Stimulated activated CD8-positive, alpha-beta memory T cell treated with anti-CD3 and anti-CD28 coated beads, Interleukin-7, amount 100 ng/mL, for 48 hours (primary cell): ENCODE measurements at regions not wholly inside any gene's neighbourhood (a gene's known extent, or its start where the extent isn't known, plus 50 kb on each side); places are given as distances from the start of the nearest gene placed in this dataset.

Experiments used
- DNase-seq, 2 donors: peaks; one replicate each; pipeline ENCODE4 v3.0.0-alpha.2; 2020; ENCODE audit warnings: low read depth in 1 of 2; ENCODE audit errors: extremely low read depth in 1 of 2

- DNase-seq: no peak
Observed at GRCh38 chr7:12881712-12882111, 194.3 kb downstream of the ARL4A start.

DNA sequence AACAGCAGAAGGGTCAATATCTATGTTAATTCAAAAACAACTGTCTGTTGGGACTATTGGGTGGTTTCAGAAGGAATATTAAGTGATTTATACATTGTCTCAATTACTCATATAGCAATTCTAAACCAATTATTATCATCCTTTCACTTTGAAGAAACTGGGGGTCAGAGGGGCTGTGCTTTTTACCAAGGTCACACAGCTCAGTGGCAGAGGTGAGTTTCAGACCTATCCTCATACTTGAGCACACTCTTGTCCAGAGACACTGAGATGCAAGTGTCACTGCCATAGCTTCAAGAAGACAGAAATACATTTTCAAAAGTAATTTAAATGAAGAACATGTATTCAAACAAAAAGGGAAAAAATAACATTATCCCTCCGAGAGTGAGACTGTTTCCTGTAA lies 195.3 kb downstream of the ARL4A start:
- no peak for DNase-seq

DNA sequence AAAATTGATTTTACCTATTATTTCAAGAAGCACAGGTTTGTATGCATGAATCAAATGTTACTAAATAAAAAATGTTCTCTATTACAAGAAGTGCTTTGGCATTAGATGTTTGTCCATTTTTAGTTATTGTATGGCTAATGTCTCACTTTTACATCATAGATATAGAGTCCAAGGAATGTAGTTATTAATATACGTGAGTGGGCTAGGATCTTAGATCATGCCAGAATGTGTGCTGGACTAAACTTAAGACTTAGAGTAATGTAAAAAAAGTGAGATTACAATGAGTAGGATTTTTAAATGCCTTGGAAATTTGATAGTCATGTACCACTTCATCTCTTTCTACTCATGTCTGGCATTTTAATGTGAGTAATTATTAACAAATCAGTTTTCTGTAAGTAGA lies 196.6 kb downstream of the ARL4A start:
- no peak for DNase-seq

GRCh38 chr7:12884856-12885440 lies 197.5 kb downstream of the ARL4A start:
- no peak for DNase-seq

DNA sequence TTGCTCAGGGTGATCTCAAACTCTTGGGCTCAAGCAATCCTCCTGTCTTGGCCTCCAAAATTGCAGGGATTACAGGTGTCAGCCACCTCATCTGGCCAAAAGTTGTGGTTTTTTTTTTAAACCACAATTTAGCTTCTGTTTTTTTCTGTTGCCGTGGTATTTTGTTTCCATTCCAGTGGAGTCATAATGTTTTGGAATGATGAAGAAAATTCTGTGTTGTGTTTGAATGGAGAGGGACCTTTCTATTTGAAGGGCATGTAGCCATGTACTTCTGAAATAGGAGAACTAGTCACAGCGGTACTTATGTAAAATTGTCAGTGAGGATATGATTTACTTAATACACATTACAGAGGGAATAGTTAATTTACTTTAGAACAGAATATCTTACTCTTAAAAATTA lies 201.3 kb downstream of the ARL4A start:
- DNase-seq: no peak

DNA sequence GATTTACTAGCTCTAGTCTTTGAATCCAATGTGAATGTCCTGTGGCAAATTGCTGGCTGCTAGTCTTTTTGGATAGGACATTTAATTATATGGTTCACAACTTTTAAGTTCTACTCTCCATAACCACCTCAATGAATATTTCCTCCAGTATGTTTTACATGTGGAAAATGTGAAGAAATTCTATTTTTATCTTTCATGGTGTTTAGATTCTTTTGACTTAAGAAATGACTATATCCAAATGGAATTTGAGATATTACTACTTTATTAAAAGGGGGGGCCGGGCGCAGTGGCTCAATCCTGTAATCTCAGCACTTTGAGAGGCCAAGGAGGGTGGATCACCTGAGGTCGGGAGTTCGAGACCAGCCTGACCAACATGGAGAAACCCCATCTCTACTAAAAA lies 202.0 kb downstream of the ARL4A start:
- DNase-seq: no peak

GRCh38 chr7:12890586-12890985 lies 203.2 kb downstream of the ARL4A start:
- DNase-seq: no peak

DNA sequence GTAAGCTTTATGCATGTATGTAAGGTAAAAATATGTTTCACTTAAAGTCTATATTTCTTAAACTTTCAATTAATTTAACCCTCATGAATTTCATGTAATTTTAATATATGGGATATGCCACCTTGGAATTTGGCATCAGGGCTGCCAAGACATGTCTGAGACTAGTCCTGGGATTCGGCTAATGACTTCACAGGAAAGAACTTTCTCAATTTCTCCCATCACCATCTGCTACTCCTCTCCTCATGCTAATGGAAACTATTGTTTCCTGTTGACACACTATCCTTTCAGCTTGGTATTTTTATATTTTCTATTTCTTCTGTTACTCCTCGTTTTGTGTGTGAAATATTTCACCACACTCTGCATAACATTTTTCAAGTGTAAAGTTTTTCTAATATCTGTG lies 205.9 kb downstream of the ARL4A start:
- DNase-seq: no peak

DNA sequence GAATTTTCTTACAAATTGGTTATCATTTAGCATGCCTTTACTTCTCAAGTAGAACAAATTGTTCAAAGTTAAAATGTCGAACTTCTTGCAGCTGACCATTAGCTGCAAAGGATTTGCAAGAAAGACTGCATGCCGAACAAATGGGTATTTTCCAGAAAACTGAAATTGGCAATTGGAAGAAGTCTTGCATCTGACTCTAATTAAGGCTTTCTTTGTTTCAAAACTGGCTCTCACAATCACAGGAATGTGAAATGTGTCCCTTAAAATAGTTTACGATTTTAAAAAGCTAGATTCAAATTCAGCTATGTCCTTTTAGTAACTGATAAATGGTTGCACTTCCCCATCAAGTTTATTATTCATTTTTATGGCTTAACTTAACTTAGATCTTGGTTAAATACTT lies 207.9 kb downstream of the ARL4A start:
- DNase-seq: no peak

DNA sequence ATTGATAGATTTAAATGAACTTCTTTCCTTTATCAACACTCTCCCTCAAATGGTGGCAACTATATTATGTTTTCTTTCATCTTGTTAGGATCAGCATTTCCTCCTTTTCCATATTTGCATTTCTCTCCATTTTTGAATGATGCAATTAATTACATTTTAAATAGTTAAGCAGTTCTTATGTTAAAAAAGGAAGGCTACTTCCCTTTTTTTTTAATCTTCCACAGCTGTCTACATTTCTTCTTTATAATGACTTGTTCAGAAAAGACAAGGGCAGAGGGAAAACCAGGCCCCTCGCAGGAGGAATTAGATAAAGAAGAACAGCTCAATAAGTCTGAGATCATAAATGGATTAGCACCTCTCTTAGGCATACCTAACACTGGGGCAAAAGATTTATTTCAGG lies 208.9 kb downstream of the ARL4A start:
- DNase-seq: no peak

DNA sequence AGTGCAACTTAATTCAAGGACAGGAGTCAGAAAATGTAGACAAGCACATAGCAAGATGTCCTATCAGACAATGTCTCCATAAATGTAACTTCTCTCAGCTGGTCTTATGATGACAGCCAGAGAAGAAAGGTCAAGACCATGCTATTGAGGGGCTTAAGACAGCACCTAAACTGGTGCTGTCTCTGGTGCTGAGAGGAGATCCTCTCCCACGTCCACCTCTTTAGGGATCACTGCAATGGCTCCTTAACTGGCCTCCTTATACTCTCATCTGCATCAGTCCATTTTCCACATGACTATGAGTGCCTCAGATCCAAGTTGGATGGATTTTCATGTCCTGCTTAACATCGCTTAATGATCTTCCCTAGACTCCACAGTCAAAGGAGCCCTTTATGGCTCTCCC lies 210.6 kb downstream of the ARL4A start:
- no peak for DNase-seq

GRCh38 chr7:12898620-12899019 lies 211.2 kb downstream of the ARL4A start:
- DNase-seq: no peak

GRCh38 chr7:12905671-12906070 lies 218.2 kb downstream of the ARL4A start:
- no peak for DNase-seq

DNA sequence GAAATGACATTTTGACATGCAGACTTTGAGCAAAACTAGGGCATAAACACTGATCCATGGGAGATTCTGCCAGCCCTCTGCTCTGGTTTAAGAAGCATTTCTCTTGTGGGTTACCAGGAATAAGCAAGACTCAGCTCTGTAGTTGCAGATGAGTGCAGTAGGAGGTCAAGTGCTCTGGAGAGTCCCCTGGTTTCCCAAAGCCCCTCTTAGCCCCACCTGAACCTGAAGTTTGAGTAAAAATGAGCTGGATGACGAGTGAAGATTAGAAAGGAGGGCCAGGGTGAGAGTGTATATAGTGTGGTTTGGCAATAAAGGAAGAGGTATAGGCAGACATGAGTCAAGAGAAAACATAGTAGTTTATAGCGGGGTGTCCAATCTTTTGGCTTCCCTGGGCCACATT lies 220.3 kb downstream of the ARL4A start:
- no peak for DNase-seq

GRCh38 chr7:12909483-12909882 lies 222.1 kb downstream of the ARL4A start:
- DNase-seq: no peak

- DNase-seq: no peak
Observed at GRCh38 chr7:12911053-12911452, 223.6 kb downstream of the ARL4A start.

DNA sequence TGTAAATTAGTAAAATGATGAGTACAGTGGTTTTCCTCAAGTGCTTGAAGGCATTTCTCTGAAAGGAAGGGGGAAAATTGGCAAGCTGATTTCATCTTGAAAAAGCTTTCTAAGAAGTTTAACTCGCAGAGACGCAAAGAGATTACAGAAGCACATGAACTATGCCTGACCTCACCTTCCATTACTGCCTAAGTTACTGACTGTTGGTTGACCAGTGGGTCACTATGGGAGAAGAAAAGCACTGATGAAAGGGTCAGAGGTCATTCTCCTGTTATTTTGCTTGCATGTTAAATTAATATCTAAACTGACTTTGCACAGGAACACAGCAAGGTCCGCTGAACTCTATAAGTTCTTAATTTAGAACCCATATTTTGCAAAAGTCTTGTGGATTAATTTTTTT lies 225.6 kb downstream of the ARL4A start:
- DNase-seq: no peak

DNA sequence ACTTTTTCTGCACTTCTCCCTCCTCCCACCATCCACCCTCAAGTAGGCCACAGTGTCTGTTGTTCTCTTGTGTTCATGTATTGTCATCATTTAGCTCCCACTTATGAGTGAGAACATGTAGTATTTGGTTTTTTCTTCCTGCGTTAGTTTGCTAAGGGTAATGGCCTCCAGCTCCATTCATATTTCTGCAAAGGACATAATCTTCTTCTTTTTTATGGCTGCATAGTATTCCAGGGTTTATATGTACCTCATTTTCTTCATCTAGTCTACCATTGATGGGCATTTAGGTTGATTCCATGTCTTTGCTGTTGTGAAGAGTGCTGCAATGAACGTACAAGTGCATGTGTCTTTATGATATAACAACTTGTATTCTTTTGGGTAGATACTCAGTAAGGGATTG lies 230.4 kb downstream of the ARL4A start:
- DNase-seq: no peak

- DNase-seq: no peak
Observed at GRCh38 chr7:12921751-12922345, 234.4 kb downstream of the ARL4A start.

DNA sequence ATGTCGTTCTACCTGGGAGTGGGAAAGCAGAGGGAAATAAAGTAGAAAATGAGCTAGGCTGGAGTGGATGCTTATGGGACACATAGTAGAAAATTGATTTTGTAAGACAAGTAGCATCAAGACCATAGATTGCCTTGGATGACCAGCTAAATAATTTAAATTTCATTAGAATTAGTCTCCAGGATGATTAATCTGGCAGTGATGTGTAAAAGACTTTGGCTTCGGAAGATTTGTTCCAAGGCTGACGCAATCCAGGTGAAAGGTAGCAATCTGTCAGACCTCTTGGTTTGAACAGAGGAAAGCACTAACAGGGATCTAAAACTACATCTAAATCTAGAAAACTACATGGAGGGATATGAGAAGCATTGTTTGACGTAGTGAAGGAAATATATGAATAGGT lies 236.5 kb downstream of the ARL4A start:
- DNase-seq: no peak

GRCh38 chr7:12926206-12926605 lies 238.8 kb downstream of the ARL4A start:
- DNase-seq: no peak

DNA sequence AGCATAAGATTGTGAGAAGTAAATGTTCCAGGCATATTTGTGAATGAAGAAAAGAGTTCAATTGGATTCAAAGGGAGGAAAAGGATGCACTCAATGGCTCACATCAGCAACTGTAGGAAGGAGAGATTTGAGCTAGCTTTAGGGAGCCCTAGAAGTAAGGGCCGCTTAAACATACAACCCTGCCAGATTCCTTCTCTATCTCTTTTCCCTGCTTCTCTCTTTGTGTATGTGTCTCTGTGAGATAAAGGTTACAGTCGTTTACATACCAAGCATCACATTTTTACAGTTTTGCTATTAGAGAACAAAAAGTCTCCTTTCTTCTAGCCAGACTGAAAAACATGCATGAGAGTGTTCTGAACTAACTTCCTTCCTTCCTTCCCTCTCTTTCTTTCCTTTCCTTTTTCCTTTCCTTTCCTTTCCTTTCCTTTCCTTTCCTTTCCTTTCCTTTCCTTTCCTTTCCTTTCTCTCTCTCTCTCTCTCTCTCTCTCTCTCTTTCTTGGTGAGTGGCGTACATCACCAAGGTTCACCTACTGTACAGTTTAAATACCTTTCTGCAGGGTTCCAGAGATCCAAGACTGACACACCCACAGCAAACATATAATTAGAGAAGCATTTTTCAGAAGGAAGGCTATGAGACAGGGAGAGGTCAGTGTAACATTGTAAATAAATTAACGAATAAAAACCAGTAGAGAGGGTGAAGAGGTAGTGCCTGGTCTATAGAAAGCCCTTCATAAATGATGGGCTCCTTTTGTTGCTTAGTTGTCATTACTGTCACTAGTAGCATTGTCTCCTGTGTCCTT lies 240.4 kb downstream of the ARL4A start:
- no peak for DNase-seq
